Heart left ventricle (tissue), 13 donors: ENCODE measurements at regions not wholly inside any gene's neighbourhood (a gene's known extent, or its start where the extent isn't known, plus 50 kb on each side); places are given as distances from the start of the nearest gene placed in this dataset.

Experiments used
- POLR2A ChIP-seq, 2 donors: fragments of 450-650 bp; IDR thresholded peaks; one replicate each; pipeline ENCODE4 v1.6.1; 2017; ENCODE audit warnings: antibody characterized with exemption in 2 of 2, mild to moderate bottlenecking in 2 of 2, moderate library complexity in 2 of 2
- TF ChIP-seq, protein P1 (sequence below), 12 donors: fragments of 200-600 bp; sonication (generic) in 4 of 12; IDR thresholded peaks; one replicate each; pipeline versions ENCODE4 v1.5.0 to v1.8.0; 2018 to 2022; ENCODE audit warnings: antibody characterized with exemption in 12 of 12, mild to moderate bottlenecking in 5 of 12
- donor health status: ischemic (EF 13 %, LVEDD 7.1; RV severe dilation, severe dysfunction).
- donor health status: DM: no; HTN: yes; CAD: no.
- donor health status: DM: no; HTN: no; CAD: no.
- donor health status: ischemic (EF 25% LVEDD 6.9; RV normal size, moderate dysfunction).
- donor health status: ischemic (EF 25% LVEDD 5.7; RV mildly dilated, moderate dysfunction).
- donor health status: ischemic (EF 35%, LVEDD 5.7; RV mildly dilated, moderate dysfunction).
- donor health status: nonischemic (EF 11% LVEDD 7.7; RV severe dilation, severe dysfunction).
- donor health status: DM: yes; HTN: yes; CAD: no.
- donor health status: PGD.
- donor health status: ischemic (EF 29% LVEDD 5.4; RV normal size, mild dysfunction).
- donor health status: nonischemic (EF 23%, LVEDD 6.1; RV moderate dilation, normal function).

GRCh38 chr1:111025109-111025508 is 61.4 kb upstream of the LRIF1 start:
- no peak for TF ChIP-seq POLR2A (IDR thresholded peaks at IDR 0.05)
- TF ChIP-seq, protein P1, sequence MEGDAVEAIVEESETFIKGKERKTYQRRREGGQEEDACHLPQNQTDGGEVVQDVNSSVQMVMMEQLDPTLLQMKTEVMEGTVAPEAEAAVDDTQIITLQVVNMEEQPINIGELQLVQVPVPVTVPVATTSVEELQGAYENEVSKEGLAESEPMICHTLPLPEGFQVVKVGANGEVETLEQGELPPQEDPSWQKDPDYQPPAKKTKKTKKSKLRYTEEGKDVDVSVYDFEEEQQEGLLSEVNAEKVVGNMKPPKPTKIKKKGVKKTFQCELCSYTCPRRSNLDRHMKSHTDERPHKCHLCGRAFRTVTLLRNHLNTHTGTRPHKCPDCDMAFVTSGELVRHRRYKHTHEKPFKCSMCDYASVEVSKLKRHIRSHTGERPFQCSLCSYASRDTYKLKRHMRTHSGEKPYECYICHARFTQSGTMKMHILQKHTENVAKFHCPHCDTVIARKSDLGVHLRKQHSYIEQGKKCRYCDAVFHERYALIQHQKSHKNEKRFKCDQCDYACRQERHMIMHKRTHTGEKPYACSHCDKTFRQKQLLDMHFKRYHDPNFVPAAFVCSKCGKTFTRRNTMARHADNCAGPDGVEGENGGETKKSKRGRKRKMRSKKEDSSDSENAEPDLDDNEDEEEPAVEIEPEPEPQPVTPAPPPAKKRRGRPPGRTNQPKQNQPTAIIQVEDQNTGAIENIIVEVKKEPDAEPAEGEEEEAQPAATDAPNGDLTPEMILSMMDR (IDR thresholded peaks at IDR 0.05) = no peak
